ENCODE measurements at regions not wholly inside any gene's neighbourhood (a gene's known extent, or its start where the extent isn't known, plus 50 kb on each side); places are given as distances from the start of the nearest gene placed in this dataset.
"Not testable (repeated sequence)": the region's sequence is repeated elsewhere in the genome, so short reads cannot be mapped to it uniquely, and the experiment has no call there.

DNA sequence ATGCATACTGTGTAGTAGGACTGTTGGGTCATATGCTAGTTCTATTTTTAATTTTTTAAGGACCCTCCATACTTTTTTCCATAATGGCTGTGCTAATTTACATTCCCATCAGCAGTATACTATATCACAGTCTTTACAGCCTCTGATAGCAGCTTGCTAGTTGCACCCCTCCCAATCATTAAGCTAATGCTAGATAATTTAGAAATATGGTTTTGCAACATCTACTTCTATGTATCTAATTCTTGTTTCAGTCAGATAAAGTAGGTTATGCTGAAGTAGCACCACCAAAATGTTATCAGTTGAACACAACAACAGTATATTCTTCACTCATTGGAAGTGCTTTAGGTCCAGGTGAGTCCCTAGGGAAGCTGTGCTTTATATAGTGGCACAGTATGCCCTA, 522.7 kb upstream of the HTR2C start:
- peaks cover 10% of the 10 kb centered on the region; the same call in 1 of the 2 replicates for H3K9me3 ChIP-seq (ENCODE audit: control insufficient read depth, insufficient read depth, low read length)
- H3K9ac ChIP-seq (ENCODE audit: low read depth, low read length), result no peak overlapping the region
- H3K36me3 ChIP-seq (ENCODE audit: insufficient read depth, low read length), result no peaks in the 10 kb centered on the region
- 0 out of 2 replicates have a peak, but pooled peaks cover 6% of the 10 kb centered on the region for H3K4me1 ChIP-seq (ENCODE audit: insufficient read depth, low read length)

DNA sequence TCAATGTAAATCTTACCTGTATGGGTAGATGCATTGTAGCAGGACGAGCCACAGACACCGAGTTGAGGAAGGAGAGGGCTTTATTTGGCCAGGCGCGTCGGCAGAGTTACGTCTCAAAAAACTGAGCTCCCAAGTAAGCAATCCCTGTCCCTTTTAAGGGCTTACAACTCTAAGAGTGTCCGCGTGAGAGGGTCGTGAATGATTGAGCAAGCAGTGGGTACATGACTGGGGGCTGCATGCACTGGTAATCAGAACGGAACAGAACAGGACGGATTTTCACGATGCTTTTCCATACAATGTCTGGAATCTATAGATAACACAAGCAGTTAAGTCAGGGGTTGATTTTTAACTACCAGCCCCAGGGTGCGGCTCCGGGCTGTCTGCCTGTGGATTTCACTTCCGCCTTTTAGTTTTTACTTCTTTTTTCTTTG, 524.9 kb upstream of the HTR2C start:
- H3K36me3 ChIP-seq (ENCODE audit: insufficient read depth, low read length), result no peaks in the 10 kb centered on the region
- H3K9ac ChIP-seq (ENCODE audit: low read depth, low read length), result no peak overlapping the region
- peaks cover 6% of the 10 kb centered on the region; the same call in 1 of the 2 replicates for H3K4me1 ChIP-seq (ENCODE audit: insufficient read depth, low read length)
- peaks cover 4% of the 10 kb centered on the region; the same call in 1 of the 2 replicates for H3K9me3 ChIP-seq (ENCODE audit: control insufficient read depth, insufficient read depth, low read length)

DNA sequence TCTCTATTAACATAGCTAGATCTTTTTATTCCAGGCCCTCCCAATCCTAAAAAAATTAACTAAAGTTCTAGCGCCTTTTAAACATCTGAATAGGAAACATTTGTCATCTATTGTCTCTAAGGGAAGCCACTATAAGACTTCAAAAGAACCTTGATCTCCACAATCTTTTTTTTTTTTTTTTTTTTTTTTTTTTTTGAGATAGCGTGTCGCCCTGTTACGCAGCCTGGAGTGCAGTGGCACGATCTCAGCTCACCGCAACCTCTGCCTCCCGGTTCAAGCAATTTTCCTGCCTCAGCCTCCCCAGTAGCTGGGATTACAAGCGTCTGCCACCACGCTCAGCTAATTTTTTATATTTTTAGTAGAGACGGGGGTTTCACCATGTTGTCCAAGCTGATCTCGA, 526.5 kb upstream of the HTR2C start:
- not testable (repeated sequence) for H3K36me3 ChIP-seq (ENCODE audit: insufficient read depth, low read length); H3K9me3 ChIP-seq (ENCODE audit: control insufficient read depth, insufficient read depth, low read length); H3K9ac ChIP-seq (ENCODE audit: low read depth, low read length); H3K4me1 ChIP-seq (ENCODE audit: insufficient read depth, low read length)

DNA sequence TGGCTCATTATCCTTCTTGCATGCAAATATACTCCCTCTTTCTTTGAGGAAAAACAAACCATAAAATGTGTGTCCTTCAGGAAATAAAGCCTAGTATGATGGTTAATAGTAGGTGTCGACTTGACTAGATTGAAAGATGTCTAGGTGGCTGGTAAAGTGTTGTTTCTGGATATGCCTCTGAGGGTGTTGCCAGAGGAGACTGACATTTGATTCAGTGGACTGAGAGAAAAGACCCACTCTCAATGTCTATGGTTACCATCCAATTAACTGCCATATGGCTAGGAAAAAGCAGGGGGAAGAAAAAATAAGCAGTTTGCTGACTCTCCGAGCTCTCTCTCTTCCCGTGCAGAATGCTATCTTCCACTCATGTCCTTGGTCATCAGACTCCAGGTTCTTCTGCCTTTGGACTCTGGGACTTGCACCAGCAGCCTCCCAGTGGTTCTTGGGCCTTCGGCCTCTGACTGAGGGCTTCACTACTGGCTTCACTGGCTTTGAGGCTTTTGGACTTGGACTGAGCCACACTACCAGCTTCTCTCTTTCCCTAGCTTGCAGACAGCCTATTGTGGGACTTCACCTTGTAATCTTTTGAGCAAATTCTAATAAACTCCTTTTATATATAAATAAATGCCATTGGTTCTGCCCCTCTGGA, 532.1 kb upstream of the HTR2C start:
- Histone ChIP-seq H3K9ac (ENCODE audit: low read depth, low read length) (no peak overlapping the region), H3K9me3 (ENCODE audit: control insufficient read depth, insufficient read depth, low read length) (no peaks in the 10 kb centered on the region), H3K4me1 (ENCODE audit: insufficient read depth, low read length) (peaks cover 31% of the 10 kb centered on the region), H3K36me3 (ENCODE audit: insufficient read depth, low read length) (peaks cover 20% of the 10 kb centered on the region)

DNA sequence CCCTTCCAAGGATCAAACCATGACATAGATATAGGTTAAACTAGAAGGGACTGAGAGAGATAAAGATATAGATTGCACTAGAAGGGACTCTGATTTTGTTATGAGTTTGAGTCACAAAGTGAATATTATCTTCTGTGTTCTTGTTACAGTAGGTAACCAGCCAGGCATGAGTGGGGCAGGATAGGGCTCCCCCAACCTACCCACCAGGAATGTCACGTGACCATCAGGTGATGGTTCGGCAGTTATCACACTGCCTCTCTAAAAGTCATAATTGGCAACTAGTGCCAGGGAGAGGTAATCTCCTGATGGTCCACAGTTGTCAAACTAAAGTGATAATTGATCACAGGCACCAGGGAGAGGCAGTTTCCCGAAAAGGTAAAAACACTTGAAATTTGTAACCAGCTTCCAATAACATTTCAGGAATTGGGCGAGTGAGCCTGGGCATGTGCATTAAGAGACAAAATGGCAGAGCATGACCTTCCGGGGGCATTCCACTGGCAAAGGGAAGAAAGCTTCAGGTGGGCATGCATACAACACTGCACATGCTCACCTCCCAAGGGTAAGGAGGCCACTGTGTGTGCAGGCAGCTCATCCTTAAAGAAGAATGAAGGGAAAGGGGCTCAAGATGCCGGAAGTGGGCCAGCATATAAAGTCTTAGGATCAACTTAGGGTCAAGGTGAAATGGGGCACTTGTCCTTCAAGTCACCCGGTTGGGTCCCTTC, 533.6 kb upstream of the HTR2C start:
- Histone ChIP-seq H3K9me3 (ENCODE audit: control insufficient read depth, insufficient read depth, low read length) (no peaks in the 10 kb centered on the region), H3K9ac (ENCODE audit: low read depth, low read length) (no peak overlapping the region), H3K36me3 (ENCODE audit: insufficient read depth, low read length) (peaks cover 25% of the 10 kb centered on the region), H3K4me1 (ENCODE audit: insufficient read depth, low read length) (peaks cover 31% of the 10 kb centered on the region)

DNA sequence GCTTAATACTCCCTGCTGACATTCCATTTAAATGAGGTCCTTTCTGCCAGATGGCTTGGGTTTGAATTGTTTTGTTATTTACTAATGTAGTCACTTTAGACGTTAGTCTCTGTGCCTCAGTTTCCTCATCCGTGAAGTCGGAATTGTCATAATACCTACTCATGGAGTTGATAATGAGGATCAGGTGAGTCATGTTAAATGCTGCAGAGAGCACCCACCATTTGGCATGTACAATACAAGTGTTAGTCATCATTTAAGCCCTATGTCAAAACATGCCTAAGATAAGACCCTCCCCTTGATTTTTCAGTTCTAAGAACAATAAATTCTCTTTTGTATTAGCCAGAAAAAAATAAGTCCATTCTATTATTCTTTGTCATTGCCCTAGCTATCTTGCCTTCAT, 534.8 kb upstream of the HTR2C start:
- Histone ChIP-seq H3K36me3 (ENCODE audit: insufficient read depth, low read length) (peaks cover 29% of the 10 kb centered on the region), H3K9me3 (ENCODE audit: control insufficient read depth, insufficient read depth, low read length) (no peaks in the 10 kb centered on the region), H3K4me1 (ENCODE audit: insufficient read depth, low read length) (peaks cover 28% of the 10 kb centered on the region), H3K9ac (ENCODE audit: low read depth, low read length) (no peak overlapping the region; the same call in 1 of the 2 replicates)

DNA sequence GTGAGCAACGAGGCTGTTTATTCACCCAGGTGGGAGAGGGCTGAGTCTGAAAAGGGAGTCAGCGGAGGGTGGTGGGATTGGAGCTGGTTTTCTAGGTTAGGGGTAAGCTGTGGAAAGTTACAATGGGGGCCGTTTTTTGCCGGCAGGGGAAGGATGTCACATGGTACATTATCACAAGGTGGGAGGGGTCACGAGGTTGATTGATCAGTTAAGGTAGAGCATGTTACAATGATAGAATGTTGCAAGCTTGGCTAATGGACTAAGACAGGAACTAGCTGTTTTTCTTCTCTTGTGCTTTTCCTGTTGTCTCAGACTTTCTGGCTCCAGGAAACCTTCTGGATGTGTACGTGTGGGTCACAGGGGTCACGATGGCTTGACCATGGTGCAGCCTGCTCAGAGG, 536.3 kb upstream of the HTR2C start:
- peaks cover 25% of the 10 kb centered on the region for H3K4me1 ChIP-seq (ENCODE audit: insufficient read depth, low read length)
- H3K36me3 ChIP-seq (ENCODE audit: insufficient read depth, low read length), result peaks cover 39% of the 10 kb centered on the region
- no peaks in the 10 kb centered on the region for H3K9me3 ChIP-seq (ENCODE audit: control insufficient read depth, insufficient read depth, low read length)
- H3K9ac ChIP-seq (ENCODE audit: low read depth, low read length), result peak overlapping the region; percentile 55

DNA sequence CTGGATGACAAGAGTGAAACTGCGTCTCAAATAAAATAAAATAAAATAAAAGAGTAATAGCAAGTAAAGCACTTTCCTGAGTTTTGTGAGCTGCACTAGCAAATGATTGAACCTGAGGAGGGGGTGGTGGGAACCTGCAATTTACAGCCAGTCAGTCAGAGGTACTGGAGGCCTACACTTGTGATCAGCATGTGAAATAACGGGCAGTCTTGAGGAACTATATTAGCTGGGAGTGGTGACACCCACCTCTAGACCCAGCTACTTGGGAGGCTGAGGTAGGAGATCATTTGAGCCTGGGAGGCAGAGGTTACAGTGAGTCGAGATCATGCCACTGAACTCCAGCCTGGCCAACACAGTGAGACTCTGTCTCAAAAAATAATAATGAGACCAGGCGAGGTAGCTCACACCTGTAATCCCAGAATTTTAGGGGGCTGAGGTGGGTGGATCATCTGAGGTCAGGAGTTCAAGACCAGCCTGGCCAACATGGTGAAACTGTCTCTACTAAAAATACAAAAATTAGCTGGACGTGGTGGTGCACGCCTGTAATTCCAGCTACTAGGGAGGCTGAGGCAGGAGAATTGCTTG, 537.1 kb upstream of the HTR2C start:
- H3K4me1 ChIP-seq (ENCODE audit: insufficient read depth, low read length), result peaks cover 25% of the 10 kb centered on the region
- H3K36me3 ChIP-seq (ENCODE audit: insufficient read depth, low read length), result peaks cover 39% of the 10 kb centered on the region
- no peaks in the 10 kb centered on the region for H3K9me3 ChIP-seq (ENCODE audit: control insufficient read depth, insufficient read depth, low read length)
- H3K9ac ChIP-seq (ENCODE audit: low read depth, low read length), result peak overlapping the region; percentile 30; the same call in 1 of the 2 replicates

DNA sequence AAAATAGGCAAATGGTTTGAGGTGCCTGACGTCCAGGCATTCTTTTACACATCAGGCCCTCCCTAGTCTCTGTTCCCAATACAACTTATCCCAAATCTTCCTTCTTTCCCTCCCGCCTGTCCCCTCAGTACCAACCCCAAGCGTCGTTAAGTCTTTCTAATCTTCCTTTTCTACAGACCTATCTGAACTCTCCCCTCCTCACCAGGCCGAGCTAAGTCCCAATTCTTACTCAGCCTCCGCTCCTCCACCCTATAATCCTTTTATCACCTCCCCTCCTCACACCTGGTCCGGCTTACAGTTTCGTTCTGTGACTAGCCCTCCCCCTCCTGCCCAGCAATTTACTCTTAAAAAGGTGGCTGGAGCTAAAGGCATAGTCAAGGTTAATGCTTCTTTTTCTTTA, 542.4 kb upstream of the HTR2C start:
- Histone ChIP-seq H3K36me3 (ENCODE audit: insufficient read depth, low read length) (peaks cover 22% of the 10 kb centered on the region; the same call in 1 of the 2 replicates), H3K9ac (ENCODE audit: low read depth, low read length) (peak overlapping the region; percentile 56; the same call in 1 of the 2 replicates), H3K4me1 (ENCODE audit: insufficient read depth, low read length) (peaks cover 16% of the 10 kb centered on the region)
- H3K9me3 ChIP-seq (ENCODE audit: control insufficient read depth, insufficient read depth, low read length), result not testable (repeated sequence)

DNA sequence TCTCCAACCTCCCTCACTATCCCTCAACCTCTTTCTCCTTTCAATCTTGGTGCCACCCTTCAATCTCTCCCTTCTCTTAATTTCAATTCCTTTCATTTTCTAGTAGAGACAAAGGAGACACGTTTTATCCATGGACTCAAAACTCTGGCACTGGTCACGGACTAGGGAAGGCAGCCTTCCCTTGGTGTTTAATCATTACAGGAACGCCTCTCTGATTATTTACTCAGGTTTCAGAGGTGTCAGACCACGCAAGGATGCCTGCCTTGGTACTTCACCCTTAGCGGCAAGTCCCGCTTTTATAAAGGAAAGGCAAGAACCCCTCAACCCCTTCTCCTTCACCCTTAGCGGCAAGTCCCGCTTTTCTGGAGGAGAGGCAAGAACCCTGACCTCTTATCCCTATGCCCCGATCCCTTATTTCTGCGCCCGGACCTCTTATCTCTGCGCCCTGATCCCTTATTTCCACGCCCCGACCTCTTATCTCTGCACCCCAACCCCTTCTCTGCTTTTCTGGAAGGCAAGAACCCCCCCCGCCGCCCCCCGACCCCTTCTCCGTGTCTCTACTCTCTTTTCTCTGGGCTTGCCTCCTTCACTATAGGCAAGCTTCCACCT, 543.1 kb upstream of the HTR2C start:
- not testable (repeated sequence) for H3K9me3 ChIP-seq (ENCODE audit: control insufficient read depth, insufficient read depth, low read length)
- H3K4me1 ChIP-seq (ENCODE audit: insufficient read depth, low read length), result peaks cover 24% of the 10 kb centered on the region
- H3K9ac ChIP-seq (ENCODE audit: low read depth, low read length), result peak overlapping the region; percentile 96
- peaks cover 21% of the 10 kb centered on the region; the same call in 1 of the 2 replicates for H3K36me3 ChIP-seq (ENCODE audit: insufficient read depth, low read length)

DNA sequence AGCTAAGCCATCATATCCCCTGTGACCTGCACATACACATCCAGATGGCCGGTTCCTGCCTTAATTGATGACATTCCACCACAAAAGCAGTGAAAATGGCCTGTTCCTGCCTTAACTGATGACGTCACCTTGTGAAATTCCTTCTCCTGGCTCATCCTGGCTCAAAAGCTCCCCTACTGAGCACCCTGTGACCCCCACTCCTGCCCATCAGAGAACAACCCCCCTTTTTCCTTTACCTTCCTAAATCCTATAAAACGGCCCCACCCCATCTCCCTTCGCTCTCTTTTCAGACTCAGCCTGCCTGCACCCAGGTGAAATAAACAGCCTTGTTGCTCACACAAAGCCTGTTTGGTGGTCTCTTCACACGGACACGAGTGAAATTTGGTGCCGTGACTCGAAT, 543.8 kb upstream of the HTR2C start:
- H3K9me3 ChIP-seq (ENCODE audit: control insufficient read depth, insufficient read depth, low read length), result not testable (repeated sequence)
- Histone ChIP-seq H3K9ac (ENCODE audit: low read depth, low read length) (peak overlapping the region; percentile 96), H3K36me3 (ENCODE audit: insufficient read depth, low read length) (peaks cover 16% of the 10 kb centered on the region; the same call in 1 of the 2 replicates), H3K4me1 (ENCODE audit: insufficient read depth, low read length) (peaks cover 30% of the 10 kb centered on the region)

DNA sequence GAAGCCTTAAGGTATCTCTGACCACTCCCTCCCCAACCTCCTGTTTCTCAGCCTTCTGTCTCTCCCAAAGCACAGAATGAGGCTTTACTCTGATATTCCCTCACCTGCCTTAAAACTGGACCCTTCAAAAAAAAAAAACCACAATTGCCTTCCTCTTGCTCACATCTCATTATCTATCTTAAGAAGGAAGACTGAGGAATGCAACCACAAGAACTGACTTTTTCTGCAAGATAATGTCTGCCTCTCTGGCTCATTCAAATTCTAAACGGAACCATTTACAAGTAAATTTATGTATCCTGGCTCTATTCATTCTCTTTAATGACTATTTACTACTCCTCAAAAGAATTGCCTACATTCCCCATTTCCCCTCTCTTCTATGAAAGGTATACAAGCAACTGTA, 545.5 kb upstream of the HTR2C start:
- peaks cover 31% of the 10 kb centered on the region for H3K4me1 ChIP-seq (ENCODE audit: insufficient read depth, low read length)
- H3K36me3 ChIP-seq (ENCODE audit: insufficient read depth, low read length), result peaks cover 6% of the 10 kb centered on the region; the same call in 1 of the 2 replicates
- peak overlapping the region; percentile 41 for H3K9ac ChIP-seq (ENCODE audit: low read depth, low read length)
- no peaks in the 10 kb centered on the region for H3K9me3 ChIP-seq (ENCODE audit: control insufficient read depth, insufficient read depth, low read length)

DNA sequence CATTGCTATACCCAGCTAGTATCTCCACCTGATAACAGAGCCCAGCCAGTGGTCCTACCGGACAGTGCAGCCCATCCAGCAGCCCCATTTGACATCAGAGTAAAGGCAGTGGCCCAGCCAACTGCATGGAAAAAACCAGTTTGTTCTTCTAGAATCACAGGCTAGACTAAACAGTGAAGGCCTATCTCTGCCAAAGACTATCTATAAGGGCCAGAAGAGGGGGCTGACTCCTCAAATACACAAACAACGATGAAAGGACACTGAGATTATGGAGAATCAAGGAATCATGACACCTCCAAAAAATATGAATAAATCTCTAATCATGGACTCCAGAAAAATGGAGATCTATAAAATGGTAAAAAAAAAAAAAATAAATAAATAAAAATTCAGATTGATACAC, 546.4 kb upstream of the HTR2C start:
- no peaks in the 10 kb centered on the region for H3K9me3 ChIP-seq (ENCODE audit: control insufficient read depth, insufficient read depth, low read length)

DNA sequence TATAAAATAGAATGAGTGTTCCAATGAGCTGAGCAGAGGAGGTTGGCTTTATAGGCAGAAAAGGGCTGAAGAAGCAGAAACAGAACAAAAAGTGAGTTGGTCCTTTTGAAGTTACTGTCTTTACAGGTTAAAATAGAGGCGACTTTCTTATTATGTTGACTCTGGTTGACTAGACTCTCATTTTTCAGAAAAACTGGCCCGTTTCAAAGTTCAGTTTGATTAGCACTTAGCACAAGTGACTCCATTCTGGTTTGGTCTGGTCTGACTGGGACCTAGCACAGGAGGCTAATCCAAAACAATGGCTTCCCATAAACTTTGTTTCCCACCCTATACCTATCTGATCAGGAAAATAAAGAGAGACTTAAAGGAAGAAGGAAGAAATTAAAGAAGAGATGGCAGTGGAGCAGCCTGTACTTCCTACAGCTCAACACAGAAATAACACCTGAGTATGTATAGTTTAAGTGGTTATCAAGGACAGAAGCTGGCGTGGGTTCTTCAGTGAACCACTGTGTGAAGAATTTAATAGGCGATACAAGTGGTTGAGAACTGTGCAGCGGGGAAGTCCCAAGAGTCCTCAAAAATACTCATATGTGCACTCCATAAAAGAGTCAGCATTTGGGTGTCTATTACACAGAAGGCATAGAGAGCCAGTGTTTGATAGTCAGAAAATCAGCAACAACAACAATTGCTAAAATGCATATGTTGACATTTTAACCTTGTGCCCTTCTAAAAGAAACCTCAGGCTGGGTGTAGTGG, 554.8 kb upstream of the HTR2C start:
- Histone ChIP-seq H3K9me3 (ENCODE audit: control insufficient read depth, insufficient read depth, low read length) (peaks cover 18% of the 10 kb centered on the region), H3K9ac (ENCODE audit: low read depth, low read length) (no peak overlapping the region), H3K36me3 (ENCODE audit: insufficient read depth, low read length) (peaks cover 3% of the 10 kb centered on the region; the same call in 1 of the 2 replicates)

More for the DNA sequence above, 546.4 kb upstream of the HTR2C start:
- peak overlapping the region; percentile 41; the same call in 1 of the 2 replicates for H3K9ac ChIP-seq (ENCODE audit: low read depth, low read length)
- peaks cover 2% of the 10 kb centered on the region; the same call in 1 of the 2 replicates for H3K36me3 ChIP-seq (ENCODE audit: insufficient read depth, low read length)
- H3K4me1 ChIP-seq (ENCODE audit: insufficient read depth, low read length), result peaks cover 31% of the 10 kb centered on the region

More for the DNA sequence above, 554.8 kb upstream of the HTR2C start:
- peaks cover 3% of the 10 kb centered on the region; the same call in 1 of the 2 replicates for H3K4me1 ChIP-seq (ENCODE audit: insufficient read depth, low read length)

Data from ES-I3 (cell line).